NCI-H526 (cell line): ENCODE measurements at regions not wholly inside any gene's neighbourhood (a gene's known extent, or its start where the extent isn't known, plus 50 kb on each side); places are given as distances from the start of the nearest gene placed in this dataset.
"Not testable (repeated sequence)": the region's sequence is repeated elsewhere in the genome, so short reads cannot be mapped to it uniquely, and the experiment has no call there.

Experiments
- DNase-seq, 2 experiments: peaks; one replicate each; lab custom pipeline; 2025; lab: John Stamatoyannopoulos, UW

DNA sequence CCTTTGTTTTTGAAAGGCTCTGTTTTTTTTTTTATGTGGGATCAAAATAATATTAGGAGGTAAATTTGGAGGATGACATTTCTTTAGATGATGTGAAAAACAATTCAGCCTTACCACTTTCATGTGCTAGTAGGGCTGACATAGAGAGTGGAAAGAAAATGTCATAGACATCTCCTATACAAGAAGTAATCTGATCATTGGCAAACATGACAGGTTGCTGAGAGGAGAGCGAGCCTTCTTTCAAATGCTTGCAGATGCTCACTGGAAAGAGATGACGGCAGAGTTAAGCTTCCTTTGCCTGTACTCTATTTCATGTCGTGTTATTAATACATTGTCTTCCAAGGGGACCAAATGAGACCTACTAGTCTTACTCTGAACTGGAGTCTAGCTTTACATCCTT, 160.1 kb upstream of the DAP start:
- no peak for DNase-seq

DNA sequence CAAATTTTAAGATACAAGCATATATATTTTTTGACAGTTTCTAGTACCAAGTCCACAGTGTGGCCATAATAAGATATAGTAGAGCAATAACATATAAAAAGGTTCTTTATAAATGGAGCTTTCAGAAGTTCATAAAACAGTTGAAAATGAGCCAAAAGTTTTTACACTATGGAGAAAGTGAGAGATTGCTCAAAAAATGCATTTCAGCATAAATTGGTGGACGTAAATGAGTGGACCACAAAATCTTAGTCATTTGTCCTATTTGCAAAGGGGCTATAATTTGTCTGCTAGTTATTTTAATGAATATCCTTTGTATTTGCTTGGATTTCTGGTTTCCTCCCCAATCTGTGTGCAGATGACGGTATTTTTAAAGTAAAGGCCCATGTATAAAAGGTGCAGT, 159.4 kb upstream of the DAP start:
- DNase-seq: no peak

DNA sequence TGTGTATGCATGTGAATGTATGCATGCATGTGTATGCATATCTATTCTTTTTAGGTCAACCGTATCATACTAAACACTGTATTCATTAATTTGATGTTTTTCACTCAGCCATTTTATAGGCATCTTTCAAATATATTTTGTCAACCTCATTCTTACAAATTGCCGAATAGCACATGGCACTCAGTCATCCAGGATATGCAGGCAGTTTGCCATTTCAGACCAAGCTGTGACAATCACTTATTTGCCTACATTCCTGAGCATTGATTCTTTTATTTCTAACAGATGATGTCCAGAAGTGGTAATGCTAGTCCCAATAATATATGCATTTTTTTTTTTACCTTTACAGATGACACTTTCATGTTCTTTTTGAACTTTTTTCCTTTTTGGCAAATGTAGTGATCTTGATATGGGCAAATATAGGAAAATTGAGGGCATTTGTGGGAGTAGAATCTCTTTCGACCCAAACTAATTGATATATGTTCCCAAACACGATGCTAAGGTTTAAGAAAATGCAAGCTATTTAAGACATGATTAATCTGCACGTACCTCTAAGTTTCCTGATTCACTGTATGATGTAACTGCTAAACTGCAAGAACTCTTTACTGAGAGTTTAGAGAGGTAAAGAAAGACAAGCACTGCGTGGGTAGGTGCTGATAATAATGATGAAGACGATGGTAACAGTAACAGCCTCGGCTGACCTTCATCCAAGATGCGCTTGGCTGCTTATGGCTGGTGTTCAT, 153.9 kb upstream of the DAP start:
- DNase-seq: no peak

DNA sequence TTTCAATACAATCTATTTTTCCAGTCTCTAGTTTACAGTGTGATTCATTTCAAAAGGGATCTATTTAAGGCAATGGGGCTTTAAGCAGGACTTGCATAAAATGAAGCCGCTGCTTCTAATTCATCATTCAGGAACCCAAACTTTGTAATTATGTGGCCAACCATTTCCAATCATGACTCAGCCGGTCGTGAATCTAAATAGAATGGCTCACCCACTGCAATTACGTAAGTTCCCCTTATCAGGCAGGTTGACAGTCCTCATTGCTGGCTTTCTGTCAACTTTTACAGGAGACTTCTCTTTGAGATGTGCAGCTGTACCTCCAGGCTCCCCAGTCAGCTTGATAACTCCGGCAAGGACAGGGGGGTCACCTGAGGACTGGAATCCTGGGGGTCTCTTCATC, 152.8 kb upstream of the DAP start:
- DNase-seq: no peak

DNA sequence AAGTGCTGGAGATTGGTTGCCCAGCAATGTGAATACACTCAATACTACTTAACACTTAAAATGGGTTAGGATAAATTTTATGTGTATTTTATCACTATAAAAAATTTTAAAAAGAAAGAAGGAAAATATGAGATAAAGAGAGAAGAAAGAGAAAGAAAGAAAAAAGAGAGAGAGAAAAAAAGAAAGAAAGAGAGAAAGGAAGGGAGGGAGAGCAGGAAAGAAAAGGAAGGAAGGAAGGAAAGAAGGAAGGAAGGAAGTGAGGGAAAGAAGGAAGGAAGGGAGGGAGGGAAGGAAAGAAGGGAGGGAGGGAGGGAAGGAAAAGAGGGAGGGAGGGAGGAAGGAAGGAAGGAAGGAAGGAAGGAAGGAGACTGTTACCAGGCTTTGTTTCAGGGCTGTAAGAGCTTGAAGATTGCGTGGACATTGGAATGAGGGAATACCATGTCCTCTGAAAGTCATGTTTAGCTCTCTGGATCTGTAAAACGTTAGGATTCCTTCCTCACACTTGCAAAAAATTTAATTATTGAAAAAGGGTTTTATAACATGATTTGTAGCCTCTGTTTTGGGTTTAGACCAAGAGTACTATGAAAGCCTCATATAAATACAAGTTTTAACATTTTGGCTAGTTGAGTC, 152.3 kb upstream of the DAP start:
- no peak for DNase-seq

DNA sequence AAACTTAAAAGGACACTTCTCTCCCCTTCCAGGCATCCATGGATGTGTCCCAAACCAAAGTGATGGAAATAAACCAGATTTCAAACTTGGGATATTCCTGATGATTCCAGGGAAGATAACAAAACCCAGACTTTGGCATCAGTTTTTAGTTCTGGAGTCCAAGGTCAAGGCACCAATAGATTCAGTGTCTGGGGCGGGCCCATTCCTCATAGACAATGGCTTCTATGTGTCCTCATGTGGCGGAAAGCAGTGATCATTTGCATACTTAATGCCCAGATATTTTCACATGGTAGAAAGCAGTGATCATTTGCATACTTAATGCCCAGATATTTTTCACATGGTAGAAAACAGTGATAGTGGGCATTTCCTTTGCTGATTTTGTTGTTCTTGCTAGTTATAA, 151.4 kb upstream of the DAP start:
- peak; percentile 94 to 96 for DNase-seq

DNA sequence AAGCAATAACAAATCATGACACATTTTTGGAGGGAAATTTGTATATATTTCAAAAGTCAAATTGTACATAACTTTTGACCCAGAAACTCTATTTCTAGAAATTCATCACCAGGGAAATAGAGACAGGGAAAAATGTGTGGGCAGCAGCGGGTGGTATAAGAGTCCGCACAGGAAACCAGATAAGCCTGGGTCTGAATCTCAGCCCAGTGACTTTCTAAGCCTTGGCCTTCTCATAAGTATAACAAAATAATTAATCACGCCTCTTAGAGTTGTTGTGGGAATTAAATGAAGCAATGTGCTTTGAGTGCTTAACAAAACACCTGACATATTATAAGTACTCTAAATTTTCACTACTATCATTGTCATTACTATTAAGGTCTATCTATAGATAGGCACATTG, 149.2 kb upstream of the DAP start:
- DNase-seq: no peak

DNA sequence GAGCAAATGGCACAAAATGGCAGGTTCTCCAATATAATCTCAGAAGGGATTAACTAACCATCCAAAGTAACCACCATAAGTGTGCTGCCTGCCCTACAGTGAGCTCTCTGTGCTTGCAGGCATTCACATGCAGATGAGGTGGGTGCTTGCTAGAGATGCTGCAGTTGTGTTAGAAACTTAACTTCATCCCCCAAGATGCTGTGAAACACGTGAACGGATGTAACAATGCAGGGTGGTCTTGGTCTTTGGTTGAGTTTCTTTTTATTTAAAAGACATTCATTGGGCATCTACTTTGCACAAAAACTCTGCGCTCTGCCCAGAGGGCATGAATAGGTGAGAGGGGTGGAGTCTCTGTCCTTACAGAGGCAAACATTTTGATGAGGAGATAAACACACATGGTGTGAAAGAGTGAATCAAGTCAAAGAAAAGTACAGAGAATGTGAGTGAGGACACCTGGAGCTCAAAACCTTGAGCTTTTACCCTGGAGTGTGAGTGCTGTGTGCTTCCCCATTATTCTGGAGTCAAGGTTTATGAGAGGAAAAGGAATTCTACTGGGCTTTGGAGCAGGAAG, 143.9 kb upstream of the DAP start:
- no peak for DNase-seq

DNA sequence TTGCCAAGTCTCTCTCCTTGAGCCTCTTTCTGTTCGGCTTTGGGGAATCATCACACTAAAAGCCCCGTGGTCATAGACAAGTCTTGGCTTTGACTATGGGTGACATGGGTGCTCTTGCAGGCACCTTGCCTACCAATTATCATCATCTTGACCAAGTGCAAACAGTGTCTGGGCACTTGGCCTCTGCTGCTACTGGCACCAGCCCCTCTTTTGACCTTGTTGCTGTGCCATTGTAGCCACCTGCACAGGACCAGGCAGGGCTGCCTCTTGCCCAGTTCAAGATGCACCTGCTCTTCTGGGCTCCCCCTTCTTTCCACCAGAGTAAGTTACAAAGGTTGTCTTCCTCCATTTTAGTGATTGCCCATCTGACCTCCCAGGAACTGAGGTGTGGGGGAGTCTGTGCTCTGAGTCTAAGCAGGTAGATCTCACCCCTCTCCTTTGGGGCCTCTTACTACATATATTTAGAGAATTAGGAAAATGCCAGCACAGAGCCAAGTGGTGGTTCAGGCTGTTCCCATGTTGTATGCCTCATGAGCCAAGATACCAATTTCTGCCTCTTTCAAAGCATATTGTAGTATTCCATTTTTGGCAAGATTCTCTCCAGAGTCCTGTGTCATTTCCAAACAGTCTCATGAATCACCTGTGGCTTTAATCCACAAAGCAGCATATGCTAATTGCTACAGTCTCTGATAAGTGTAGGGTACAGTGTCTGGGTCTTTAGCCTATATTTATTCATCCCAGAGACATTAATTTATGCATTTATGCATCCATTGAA, 142.9 kb upstream of the DAP start:
- DNase-seq: no peak

DNA sequence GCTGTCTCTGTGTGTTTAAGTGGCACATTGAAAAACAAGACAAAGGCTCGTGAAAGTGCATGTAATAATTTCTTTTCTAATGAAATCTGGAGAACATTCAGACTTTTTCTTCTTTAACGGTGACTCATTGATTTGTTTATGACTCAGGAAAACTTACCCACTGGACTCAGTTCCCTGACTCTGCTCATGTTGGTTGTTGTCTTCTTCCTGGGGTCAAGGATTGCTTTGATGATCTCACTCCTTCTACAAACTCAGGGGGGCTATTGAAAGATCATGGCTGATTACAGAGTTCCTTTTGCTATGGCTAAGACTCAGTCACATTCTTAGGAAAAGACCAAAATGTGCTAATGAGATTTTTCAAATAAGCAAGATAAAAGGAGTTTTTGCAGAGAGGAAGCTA, 141.1 kb upstream of the DAP start:
- DNase-seq: no peak

DNA sequence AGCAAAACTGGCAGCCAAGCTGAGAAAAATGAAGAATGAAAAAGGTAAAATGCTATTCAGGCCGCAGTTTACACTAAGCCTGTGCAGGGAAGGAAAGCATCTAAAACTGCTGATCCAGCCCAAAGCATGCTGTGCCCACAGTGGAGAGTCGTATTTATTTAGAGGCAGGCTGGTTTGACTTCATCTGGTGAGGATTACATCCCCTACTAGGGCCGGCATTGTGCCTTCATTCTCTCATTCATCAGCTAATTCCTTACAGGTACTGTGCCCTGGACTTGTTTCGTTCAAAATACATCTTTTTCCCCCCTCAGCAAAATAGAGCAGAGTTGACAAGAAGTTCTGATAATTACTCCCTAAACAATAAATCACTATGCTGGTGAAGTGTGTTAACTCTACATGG, 137.5 kb upstream of the DAP start:
- DNase-seq: no peak

DNA sequence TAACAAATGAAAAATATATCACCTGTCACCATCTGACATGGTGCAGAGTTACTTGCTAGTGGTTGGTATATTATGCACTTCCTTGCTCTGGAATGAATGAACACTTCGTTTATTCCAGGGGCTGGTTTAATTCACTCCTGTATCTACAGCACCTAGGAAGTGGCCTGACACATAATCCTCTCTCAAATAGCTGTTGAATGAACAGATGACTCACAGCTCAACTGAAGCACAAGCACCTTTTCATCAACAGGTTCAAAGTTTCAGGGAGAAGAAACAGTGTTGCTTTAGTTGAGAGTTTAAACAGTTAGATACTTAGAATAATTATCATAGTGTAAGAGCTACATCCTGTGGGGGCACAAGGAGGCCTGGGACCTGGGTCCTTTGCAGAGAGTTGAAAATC, 135.0 kb upstream of the DAP start:
- DNase-seq: no peak

DNA sequence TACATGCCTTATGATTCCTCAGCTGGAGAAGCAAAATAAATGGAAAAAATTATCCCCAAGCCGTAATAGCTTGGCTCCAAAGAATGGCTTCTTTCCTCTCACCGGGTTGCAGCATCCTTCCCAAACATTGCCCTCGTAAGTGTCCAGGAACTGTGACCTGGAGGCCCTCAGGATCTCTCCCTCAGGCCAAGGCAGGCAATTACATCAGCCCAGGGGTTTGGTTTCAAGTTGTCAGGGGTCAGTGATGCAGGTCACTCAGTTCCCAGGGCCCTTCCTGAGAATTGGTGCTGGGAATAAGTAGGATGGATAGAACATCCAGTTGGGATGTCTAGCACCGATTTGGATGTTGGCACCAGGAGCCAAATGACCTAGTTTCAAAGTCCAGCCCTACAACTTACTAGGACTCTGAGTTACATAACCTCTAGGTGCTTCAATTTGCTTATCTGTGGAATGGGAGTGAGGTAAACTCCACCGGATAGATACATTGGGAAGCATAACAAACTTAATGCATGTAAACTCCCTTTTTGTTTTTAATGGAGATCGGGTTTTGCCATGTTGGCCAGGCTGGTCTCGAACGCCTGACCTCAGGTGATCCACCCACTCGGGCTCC, 133.5 kb upstream of the DAP start:
- no peak for DNase-seq

DNA sequence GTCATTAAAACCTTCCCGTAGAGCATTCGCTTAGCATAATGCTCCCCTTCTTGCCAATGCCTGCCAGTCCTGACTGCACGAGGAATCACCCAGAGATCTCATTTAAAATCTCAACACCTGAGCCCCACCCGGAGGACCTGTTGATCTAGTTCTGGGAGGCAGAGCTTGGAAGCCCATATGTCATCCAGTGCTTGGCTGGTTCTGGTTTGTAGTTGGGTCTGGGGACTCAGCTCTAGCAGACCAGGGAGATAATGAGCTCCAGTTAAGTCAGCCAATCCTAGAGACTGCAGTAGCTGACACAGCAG, 131.8 kb upstream of the DAP start:
- no peak for DNase-seq

DNA sequence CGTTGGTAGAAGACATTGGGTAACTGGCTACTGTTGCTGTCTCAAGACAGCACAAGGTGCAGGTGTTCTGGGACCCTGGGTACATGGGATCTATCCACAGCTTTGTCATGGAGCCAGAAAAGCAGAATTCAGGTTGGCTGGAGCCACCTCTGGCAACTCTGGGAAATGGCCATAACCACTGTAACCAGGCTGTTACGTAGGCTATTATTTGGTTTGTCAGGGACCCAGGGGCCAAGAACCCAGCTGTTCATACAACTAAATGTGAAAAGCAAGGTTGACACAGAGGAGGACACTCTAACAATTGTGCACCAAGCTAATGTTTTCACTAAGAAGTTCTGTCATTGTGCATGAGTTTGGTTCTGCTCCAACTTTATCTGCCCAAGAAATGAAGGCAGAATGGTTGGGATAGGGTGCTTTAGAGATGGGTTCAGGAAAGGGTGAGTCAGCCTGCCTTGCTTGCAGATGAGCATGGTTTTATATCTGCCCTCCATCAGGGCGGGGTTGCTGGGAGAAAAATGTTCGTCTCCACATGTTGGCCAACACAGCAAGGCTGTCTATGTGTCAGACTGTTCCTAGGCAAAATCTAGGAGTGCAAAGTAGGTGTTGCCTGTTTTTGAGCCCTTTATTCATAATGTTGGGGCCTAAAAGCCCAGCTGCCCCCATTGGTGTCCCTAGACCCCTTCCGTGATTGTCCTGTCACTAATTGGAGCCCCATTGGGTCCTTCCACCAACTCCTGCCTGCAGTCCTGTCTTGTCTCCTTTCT, 131.3 kb upstream of the DAP start:
- DNase-seq: no peak

DNA sequence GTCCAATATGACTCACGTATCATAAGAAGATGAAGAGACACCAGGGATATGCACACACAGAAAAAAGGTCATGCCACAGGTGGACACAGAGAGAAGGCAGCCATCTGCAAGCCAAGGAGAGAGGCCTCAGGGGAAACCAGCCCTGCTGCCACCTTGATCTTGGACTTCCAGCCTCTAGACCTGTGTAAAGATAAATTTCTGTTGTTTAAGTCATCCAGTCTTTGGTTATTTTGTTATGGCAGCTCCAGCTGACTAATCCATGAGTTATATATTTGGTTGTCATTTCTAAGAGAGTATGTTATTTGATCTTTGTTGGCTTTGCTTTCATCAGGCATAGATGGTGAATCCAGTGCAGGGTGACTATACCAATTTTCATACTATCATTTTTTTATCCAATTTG, 130.2 kb upstream of the DAP start:
- DNase-seq: no peak

DNA sequence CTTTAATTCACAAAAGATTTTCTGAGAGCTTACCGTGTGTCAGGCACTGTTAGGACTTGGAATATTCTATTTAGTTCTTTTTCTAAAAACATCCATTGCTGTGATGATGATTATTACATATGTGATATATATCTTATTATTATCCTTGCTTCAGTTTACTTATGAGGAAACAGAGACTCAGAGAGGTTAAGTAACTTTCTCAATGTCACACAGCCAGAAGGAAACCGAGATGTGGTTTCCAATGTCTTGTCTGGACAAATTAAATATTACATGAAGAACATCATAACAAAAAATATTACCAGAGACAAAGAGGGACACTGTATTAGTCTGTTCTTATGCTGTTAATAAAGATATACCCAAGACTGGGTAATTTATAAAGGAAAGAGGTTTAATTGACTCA, 125.5 kb upstream of the DAP start:
- DNase-seq: no peak

DNA sequence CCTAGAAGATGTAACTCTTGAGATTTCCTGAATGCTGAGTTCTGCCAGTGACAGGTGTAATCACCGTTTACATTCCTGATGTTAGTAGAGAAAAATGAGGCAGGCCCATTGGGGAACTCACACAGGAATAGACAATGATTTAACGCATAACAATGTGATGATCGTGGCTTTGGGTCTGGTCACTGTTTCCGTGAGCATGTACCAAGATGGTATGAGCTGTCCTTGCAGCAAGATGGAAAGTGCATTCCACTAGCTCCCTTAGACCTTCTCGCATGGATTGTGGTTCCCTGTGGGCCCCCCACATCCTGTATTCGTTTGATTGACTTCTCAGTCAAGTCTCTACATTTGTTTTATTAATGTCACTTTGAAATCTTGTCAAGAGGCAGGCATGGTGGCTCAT, 124.0 kb upstream of the DAP start:
- no peak for DNase-seq

DNA sequence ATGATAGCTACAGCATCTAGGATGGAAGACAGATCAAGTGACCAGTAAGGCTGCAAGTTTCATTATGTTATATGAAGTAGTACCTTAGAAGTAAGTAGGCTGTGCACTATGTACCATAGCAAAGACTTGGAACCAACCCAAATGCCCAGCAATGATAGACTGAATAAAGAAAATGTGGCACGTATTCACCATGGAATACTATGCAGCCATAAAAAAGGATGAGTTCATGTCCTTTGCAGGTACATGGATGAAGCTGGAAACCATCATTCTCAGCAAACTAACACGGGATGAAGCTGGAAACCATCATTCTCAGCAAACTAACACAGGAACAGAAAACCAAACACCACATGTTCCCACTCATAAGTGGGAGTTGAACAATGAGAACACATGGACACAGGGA, 122.9 kb upstream of the DAP start:
- DNase-seq: not testable (repeated sequence)

DNA sequence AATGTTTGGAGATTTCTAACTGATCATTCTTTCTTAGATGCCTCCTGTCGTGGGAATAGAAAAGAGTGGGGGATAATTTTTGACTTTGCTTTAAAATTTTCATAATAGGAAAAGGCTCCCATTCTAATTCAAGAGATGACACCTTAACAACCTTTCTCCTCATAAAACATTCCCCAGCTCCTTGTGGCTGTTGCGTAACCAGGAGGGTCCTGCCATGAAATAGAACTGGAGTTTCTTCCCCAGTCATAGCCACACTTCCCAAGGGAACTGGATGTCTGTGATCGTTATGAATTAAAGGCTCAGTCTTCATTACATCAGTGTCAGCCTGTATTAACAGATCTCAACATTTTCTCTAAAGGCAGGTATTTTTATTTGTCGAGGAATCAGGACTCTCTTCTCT, 119.9 kb upstream of the DAP start:
- no peak for DNase-seq

DNA sequence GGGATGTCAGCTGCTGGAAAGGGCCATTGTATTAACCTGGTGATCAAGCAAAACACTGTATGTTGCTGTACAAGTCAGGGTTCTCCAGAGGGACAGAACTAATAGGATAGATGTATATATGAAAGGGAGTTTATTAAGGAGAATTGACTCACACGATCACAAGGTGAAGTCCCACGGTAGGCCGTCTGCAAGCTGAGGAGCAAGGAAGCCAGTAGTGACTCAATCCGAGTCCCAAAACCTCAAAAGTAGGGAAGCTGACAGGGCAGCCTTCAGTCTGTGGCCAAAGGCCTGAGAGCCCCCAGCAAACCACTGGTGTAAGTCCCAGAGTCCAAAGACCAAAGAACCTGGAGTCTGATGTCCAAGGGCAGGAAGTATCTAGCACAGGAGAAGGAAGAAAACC, 116.0 kb upstream of the DAP start:
- DNase-seq: not testable (repeated sequence)
